ENCODE measurements at regions not wholly inside any gene's neighbourhood (a gene's known extent, or its start where the extent isn't known, plus 50 kb on each side); places are given as distances from the start of the nearest gene placed in this dataset.
"Not testable (repeated sequence)": the region's sequence is repeated elsewhere in the genome, so short reads cannot be mapped to it uniquely, and the experiment has no call there.

DNA sequence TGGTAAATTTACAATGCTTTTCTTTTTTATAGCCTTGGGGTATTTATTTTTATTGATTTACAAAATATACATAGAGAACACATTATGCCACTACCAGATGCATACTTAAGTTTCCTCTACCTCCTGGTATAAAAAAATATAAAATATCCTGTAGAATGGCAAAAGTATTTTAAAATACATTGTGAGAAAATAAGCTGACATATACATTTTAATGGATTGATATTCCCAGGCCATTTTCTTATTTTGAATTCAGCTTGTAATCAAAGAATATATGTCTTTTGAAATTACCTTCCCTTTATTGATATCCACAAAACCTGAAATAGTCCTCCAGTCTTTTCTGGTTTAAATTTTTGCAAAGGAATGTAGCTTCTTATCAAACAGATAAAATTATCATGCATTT lies 923.9 kb downstream of the CDH18 start:
- no peak for DNase-seq (ENCODE audit: low spot score)

DNA sequence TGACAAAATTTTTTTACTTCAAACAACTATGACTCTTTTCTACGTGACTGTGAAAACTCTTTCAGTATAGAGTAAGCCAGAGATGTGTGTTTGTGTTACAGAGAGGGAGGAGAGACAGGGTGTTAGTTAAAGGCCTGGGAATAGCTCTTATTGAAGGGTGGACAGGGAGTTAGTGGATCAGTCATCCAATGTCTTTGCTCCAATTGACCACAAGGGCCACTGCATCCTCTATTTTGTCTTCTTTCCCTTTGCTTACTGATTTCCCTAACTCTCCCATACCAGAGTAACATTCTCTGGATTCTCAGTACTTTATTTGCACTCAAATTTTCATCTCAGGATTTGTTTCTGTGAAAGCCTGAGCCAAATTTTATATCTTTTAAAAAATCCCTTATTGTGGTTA lies 920.3 kb downstream of the CDH18 start:
- DNase-seq (ENCODE audit: low spot score) = no peak

DNA sequence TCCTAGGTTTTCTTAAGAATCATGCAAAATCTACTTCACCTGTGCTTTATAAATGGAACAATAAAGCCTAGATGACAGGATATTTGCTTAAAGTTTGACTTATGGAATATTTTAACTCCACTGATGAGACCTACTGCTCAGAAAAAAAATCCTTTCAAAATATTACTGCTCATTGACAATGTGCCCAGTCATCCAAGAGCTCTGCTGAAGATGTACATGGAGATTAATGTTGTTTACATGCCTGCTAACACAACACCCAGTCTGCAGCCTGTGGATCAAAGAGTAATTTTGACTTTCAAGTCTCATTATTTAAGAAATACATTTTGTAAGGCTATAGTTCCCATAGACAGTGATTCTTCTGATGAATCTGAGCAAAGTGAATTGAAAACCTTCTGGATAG lies 889.6 kb downstream of the CDH18 start:
- DNase-seq (ENCODE audit: low spot score) = no peak

DNA sequence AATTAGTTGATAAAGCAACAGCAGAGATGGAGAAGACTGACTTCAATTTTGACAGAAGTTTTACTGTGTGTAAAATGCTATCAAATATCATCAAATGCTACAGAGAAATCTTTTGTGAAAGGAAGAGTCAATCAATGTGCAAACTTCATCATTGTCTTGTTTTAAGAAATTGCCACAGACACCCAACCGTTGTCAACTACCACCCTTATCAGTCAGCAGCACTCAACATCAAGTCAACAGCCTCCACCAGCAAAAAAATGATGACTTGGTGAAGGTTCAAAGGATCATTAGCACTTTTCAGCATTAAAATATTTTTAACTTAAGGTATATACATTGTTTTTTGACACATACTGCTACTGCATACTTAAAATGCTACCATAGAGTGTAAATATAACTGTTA lies 888.8 kb downstream of the CDH18 start:
- no peak for DNase-seq (ENCODE audit: low spot score)

DNA sequence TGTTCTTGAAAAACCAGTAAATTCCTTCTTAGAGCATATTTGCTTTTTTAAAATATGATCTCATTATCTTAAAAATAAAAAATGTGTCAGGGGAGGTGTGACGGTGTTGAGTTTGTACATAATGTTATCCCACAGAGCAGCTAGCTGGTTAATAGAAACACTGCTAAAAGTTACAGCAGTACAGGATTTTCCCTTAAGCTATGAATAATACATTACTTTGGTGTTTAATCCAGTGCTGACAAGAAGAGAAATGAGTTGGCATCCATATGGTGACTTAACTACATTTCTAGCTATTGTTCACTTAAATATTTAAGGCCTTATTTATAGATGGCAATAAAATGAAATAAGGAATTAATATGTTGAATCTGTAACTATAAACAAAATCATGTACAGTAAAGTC lies 883.1 kb downstream of the CDH18 start:
- no peak for DNase-seq (ENCODE audit: low spot score)

DNA sequence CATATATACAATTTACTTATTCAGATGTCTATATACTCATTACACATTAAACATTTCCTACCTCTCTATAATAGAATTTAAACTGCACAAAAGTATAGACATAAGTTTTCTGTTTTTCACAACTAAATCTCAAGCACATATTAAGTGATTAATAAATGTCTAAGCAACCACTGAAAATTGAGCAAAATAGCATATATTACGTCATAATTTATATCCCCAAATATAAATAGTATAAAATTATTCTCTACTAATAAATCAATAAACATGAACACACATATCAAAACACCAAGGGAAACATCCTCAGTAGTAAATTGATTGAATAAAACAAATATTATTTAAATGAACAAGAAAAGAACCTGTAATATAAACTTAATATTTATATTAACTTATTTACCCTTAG lies 865.1 kb downstream of the CDH18 start:
- DNase-seq (ENCODE audit: low spot score) = no peak

DNA sequence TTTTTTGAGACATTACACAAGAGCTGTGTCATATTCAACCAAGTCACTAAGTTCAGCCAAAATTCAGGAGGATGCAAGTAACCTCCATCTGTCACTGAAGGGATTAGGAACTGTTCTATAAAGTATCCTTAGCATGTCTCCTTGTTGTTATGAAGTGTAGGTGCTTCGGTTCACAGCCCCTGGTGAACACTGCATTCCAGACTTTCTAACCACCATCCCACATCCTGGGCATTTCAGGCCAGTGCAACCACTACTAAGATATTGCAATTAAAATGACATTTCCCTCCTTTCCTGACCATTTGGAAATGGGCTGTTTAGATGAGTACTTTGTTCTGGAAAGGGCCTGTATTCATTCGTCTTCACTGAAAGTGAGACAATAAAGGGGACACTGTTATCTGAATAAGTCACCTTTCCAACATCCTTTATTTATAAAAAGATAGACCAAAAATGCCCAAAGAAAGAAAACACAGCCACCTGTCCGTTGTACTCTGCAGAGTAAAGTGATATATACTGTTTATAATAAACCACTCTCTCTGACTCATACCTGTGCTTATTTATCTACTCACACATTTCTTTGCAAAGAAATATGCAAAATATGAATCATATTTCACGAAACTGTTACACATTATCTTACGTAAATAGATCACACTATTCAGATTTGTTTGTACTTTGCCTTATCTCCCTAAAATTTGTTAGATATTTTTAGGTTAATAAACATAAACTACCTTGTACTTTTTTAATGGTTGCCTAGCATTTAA lies 861.9 kb downstream of the CDH18 start:
- DNase-seq (ENCODE audit: low spot score) = no peak

DNA sequence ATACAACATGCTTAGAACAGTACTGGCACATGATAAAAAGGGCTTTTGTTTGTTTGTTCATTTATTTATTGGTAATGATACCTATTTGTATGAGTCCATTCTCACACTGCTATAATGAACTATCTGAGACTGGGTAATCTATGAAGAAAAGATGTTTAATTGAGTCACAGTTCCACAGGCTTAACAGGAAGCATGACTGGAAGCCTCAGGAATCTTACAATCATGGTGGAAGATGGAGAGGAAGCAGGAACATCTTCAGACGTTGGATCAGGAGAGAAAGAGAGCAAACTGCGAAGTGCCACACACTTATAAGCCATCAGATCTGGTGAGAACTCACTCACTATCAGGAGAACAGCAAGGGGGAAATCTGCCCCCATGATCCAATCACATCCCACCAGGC lies 847.7 kb downstream of the CDH18 start:
- DNase-seq (ENCODE audit: low spot score) = no peak

DNA sequence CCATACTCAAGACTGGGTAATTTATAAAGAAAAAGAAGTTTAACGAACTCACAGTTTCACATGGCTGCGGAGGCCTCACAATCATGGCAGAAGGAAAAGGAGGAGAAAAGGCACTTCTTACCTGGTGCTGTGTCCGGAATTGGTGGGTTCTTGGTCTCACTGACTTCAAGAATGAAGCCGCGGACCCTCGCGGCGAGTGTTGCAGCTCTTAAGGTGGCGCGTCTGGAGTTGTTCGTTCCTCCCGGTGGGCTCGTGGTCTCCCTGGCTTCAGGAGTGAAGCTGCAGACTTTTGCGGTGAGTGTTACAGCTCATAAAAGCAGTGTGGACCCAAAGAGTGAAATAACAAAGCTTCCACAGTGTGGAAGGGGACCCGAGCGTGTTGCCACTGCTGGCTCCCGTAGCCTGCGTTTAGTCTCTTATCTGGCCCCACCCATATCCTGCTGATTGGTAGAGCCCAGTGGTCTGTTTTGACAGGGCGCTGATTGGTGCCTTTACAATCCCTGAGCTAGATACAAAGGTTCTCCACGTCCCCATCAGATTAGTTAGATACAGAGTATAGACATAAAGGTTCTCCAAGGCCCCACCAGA lies 846.0 kb downstream of the CDH18 start:
- DNase-seq (ENCODE audit: low spot score) = not testable (repeated sequence)

DNA sequence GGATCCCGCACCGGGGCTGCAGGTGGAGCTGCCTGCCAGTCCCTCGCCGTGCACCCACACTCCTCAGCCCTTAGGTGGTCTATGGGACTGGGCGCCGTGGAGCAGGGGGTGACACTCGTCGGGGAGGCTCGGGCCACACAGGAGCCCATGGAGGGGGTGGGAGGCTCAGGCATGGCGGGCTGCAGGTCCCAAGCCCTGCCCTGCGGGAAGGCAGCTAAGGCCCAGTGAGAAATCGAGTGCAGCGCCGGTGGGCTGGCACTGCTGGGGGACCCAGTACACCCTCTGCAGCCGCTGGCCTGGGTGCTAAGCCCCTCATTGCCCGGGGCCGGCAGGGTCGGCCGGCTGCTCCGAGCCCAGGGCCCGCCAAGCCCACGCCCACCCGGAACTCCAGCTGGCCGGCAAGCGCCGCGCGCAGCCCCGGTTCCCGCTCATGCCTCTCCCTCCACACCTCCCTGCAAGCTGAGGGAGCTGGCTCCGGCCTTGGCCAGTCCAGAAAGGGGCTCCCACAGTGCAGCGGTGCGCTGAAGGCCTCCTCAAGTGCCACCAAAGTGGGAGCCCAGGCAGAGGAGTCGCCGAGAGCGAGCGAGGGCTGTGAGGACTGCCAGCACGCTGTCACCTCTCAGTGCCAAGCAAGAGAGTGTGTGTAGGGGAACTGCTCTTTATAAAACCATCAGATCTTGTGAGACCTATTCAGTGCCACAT lies 845.1 kb downstream of the CDH18 start:
- not testable (repeated sequence) for DNase-seq (ENCODE audit: low spot score)

DNA sequence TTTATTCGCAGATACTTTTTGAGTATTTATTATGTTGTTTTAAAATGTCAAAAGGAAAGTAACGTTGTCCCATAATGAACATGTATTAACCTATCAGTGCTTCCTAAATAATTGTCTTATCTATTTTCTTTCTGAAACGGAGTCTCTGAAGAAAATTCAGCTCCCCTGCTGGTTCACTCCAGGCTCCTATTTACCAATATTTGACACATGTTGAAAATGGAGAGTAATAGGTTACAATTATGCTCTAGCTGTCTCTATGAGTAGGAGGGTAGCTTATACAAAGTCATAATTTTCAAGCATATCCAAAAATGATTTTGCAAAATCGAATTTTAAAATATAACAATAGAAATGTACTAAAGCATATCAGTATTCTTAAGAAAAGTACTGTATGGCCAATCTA lies 844.1 kb downstream of the CDH18 start:
- DNase-seq (ENCODE audit: low spot score) = no peak

DNA sequence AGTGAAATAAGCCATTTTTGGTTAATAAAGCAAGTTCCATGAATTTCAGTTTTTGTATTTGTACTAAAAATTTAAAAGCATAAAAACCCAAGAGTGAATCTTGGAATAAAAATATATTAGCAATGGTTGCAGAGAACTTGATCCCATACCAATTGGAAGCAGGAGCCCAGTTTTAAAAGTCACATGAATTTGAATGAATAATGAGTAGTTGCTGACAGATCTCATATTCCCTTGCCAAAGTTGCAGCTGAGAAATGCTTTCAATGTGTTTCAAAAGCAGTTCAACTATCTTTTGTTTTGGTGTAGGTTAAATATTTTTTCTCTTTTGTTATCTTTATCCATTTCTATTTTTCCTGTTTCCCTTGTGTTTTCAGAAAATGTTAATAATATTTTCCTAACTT lies 818.6 kb downstream of the CDH18 start:
- no peak for DNase-seq (ENCODE audit: low spot score)

DNA sequence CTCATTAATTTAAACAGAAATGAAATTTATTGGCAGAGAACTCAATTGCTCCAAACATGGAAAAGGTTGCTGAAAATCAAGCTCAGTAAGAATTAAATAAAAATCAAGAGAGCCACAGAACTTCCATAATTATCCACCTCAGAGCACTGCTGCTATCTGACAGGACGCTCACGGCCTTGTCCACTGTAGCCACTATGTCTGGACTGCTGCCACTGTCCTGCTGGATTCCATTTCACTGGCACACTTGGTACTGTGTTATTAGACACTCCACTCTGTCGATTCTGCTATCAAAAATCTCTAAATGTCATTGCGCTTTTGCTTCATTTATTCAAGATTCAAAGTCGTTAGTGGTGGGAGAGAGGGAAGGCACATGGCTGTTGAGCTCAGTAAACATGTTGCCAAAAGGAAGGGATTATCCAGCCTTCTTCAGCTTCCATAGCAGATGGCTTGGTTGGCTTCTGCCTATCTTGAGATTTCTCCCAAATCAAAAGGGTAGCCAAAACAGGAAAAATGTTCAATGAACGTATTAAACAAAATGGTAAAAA lies 815.0 kb downstream of the CDH18 start:
- no peak for DNase-seq (ENCODE audit: low spot score)

DNA sequence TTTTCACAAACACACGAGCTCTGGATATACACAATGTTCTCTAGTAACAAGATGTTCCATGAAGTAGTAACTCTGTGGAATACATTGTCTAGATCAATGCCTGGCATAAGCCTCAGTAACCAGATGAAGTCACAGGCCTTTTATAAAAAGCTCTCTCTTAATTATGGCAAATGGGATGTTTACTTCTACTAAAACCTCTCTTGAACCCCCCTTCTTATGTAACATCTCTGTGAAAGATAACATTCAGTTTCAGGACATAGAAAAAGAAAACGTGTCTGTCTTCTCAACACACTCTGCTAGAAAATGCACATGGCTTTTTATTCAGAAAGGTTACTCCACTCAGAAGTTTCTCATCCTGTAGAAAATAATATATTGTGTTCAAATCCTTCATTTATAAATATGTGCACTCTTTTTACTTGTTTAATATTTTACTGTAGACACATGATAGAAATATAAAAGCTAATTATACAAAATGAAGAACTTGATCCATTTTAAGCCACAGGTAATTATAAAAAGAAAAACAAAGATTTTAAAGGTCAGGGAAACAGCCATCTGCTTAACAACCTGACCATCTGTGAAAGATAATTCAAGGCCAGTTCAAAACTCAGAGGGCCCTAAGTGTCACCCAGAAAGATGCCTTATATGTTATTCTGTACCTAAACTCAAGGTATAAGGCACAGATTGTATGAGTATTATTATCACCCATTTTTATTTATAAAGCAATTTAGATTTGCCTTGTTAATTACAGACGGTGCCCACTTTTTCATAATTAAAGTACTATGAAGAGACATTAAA lies 812.0 kb downstream of the CDH18 start:
- no peak for DNase-seq (ENCODE audit: low spot score)

DNA sequence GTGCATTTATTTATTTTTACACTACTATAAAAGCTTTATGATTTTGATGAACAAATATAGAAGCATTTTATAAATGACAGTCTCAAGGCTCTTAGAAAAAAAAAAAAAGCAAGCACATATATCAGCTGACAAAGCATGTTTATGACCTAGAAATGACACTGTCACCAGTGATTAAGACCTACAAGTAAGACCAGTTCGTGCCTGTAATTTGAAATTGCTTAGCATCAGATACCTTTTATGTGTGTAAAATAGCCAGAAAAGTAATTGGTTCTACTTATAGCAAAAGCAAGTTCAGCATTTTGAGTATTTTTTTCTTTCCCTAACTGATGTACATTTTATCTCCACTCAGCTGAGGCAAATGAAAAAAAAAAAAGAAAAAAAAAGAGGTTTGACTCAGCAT lies 808.4 kb downstream of the CDH18 start:
- peak; percentile 4 for DNase-seq (ENCODE audit: low spot score)

DNA sequence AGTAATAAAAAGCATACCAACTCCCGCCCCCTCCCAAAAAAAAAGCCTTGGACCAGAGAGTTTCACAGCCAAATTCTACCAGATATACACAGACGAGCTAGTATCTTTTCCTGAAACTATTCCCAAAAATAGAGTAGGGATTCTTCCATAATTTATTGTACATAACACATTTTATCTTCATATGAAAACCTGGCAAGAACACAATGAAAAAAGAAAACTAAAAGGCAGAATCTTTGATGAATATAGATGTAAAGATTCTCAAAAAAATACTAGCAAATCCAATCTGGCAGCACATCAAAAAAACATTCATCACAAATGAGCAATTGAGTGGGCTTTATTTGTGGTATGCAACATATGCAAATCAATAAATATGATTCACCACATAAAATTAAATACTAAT lies 798.8 kb downstream of the CDH18 start:
- no peak for DNase-seq (ENCODE audit: low spot score)

DNA sequence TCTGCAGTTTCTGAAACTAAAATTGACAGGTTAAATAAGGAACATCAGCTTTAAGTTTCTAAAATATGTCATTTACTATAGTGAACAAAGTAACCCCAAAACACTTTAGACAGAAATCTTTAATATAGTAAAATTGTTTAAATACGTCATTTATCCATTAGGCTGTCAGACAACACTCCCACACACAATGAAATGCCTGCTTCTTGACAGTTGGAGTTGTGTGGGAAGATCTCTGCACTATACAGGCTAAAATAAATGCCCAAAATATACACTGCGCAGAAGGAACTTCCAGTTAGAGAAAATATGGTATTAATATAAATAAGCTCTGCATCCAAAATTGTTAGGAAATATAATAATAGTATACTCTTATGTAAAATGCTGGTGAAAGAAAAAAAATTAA lies 794.4 kb downstream of the CDH18 start:
- DNase-seq (ENCODE audit: low spot score) = no peak

DNA sequence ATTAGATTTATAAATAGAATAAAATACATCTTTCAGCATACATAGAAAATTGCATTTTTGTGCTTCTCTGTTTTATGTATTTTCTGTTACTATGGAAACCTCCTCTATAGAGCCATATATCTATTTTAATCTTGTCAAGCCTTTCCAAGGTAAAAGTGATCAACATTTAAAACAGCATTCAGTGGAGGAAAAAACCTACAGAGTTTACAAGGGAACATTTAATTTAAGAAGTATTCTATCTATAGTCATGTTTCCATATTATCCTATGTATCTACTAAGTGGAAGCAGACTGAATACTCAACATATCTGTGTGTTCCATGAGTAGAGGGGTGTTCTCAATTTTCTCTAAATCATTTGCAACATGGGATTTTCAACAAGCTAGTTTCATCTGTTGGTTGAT lies 791.4 kb downstream of the CDH18 start:
- DNase-seq (ENCODE audit: low spot score) = no peak

DNA sequence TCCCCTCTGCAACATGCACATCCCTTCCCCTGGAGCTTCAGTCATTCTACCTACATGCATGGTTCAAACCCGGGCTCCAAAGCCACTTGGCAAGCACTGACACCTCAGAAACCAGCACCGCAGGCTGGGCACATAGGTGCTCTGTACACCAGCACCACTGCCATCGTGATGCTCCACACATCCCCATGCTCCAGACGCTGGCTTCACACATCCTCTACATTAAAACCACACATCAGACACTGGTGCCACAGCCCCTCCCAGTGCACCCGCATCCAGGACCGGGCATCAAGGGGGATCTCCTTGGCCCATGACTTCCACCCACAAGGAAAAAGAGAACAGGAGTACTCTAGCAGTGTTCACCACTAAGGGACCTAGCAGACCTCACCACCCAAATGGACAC lies 787.7 kb downstream of the CDH18 start:
- no peak for DNase-seq (ENCODE audit: low spot score)

DNA sequence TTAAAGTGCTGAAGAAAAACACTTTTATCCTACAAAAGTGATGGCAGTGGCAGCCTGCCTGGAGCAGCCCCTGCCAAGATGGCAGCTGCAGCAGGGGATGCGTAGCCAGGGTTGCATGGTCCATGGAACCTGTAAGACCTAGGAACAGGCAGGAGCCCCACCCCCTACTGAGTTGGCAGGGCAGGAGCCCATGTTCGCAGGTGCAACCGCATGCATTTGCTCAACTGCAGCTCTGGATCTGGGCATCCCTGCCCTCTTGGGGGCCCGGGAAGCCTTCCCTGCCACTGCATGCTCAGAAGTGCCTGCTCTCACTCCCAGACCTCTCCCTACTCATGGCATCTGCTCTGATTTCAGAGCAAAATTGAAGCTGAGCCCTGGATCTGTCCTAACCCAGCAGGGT lies 779.6 kb downstream of the CDH18 start:
- no peak for DNase-seq (ENCODE audit: low spot score)

DNA sequence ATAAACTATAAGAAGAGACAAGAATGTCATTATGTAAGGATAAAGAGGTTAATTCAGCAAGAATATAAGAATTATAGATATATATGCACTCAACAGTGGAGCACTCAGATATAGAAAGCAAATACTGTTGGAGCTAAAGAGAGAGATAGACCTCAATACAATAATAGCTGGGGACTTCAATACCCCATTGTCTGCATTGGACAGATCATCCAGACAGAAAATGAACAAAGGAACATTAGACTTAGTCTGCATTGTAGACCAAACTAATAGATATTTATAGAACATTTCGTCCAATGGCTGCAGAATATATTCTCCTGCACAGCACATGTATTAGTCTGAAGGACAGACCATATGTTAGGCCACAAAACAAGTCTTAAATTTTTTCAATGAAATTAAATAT lies 777.1 kb downstream of the CDH18 start:
- DNase-seq (ENCODE audit: low spot score) = no peak

DNA sequence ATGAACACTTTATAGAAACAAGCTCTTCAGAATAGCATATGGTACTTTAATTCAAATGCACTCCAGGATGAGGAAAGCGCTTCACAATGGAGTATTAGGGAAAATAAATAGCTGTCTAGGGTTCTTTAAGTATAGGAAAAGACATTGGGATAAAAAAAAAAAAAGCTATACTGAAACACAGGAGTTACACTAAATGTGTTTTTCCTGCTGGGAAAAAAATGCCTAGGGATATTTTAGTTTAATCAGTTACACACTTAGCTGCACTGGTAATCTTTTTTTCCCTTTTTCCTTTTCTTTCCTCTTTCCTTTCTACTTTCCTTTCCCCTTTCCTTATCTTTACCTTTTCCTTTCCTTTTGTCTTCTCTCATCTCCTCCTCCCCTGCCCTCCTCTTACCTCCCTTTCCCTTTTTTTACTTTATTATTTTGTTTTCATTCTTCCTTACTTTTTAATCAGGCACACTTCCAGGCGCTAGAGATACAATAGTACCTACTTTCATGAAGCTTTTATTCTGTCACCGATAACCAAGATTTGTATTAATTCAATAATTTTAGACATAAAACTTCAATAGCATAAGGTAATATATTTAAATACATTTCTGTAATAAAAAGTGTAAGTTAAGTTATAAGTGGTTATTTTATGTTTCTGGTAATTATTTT lies 758.7 kb downstream of the CDH18 start:
- DNase-seq (ENCODE audit: low spot score) = no peak

Measured in NAMALWA (cell line).